ENCODE measurements at regions not wholly inside any gene's neighbourhood (a gene's known extent, or its start where the extent isn't known, plus 50 kb on each side); places are given as distances from the start of the nearest gene placed in this dataset.

DNA sequence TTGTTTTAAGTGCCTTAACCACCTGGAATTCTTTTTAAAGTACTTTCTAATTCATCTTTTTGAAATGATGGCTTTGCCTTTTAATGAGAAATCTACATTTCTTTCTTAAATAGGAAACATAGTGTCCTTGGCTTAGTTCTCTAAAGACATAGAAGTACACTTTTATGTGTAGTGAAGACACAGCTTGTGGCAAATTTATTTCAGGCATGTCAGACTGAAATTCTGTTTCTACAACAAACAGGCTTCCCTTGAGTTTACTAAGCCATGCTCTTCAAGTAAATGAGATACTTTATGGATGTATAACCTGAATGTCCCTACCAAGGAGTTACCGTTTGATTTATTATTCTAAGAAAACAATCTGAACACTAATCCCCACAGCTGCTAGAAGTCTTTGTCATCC is 136.9 kb upstream of the MAGI2 start:
- H3K4me3 ChIP-seq (ENCODE audit: low read length), result no peak overlapping the region
- no peaks in the 10 kb centered on the region for H3K36me3 ChIP-seq (ENCODE audit: control insufficient read depth, insufficient read depth, low read length)
- H3K9ac ChIP-seq (ENCODE audit: low read length), result no peak overlapping the region
- H3K27ac ChIP-seq (ENCODE audit: low read depth, low read length), result no peak overlapping the region
- no peaks in the 10 kb centered on the region for H3K4me1 ChIP-seq (ENCODE audit: control insufficient read depth, insufficient read depth, low read length)
- H3K27me3 ChIP-seq (ENCODE audit: control insufficient read depth, insufficient read depth, low read length), result no peaks in the 10 kb centered on the region

DNA sequence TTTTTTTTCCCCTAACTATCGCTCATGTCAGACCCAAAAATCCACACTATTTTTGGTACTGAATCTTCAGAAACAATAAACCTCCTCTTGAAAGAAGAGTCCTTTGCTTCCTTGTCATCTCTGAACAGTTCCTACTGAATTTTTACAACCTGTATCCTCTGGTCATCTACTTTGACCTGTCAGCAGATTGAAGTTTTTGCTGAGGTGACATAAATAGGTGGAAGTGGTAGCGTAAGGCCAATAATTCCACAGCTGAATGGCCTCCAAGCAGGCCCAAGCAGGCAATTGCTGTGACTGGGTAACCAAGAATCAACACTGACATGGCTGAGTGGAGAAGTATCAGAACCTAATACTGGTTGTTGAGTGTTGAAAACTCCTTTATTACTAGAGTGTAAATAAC is 117.4 kb upstream of the MAGI2 start:
- no peak overlapping the region for H3K9ac ChIP-seq (ENCODE audit: low read length)
- H3K27me3 ChIP-seq (ENCODE audit: control insufficient read depth, insufficient read depth, low read length), result no peaks in the 10 kb centered on the region
- H3K4me3 ChIP-seq (ENCODE audit: low read length), result no peak overlapping the region
- no peak overlapping the region for H3K27ac ChIP-seq (ENCODE audit: low read depth, low read length)
- H3K4me1 ChIP-seq (ENCODE audit: control insufficient read depth, insufficient read depth, low read length), result no peaks in the 10 kb centered on the region
- no peaks in the 10 kb centered on the region for H3K36me3 ChIP-seq (ENCODE audit: control insufficient read depth, insufficient read depth, low read length)

DNA sequence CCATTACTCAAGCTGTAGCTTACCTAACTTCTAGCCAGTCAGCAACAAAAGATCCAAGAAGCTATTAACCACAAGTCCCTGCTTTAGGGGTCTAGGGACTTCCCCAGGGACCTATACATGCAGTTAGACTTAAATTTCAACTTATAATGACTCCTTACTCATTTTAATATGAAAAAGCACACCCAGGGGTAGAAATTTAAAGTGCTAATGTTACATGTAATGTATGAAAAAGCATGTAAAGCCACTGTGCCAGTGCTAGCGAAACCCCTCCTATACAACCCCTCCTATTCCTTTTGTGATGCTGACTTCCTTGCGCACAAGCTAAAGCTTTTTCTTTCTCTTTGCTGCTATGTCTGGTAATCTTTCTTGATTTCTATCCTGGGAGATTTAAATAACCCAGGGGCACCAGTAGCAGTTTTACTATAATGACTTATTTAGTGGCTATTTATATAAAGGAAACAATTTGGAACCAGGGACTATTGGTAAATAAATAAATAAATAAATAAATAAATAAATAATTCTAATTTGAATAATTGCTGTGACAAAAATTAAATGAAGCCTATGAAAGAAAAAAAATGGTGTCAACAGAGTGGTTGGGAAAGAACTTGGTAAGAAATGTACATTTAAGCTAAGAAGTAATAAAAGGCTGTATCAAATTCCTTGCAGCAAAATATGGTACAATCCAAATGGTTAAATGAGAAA is 110.5 kb upstream of the MAGI2 start:
- no peak overlapping the region for H3K27ac ChIP-seq (ENCODE audit: low read depth, low read length)
- no peaks in the 10 kb centered on the region for H3K27me3 ChIP-seq (ENCODE audit: control insufficient read depth, insufficient read depth, low read length)
- H3K9ac ChIP-seq (ENCODE audit: low read length), result no peak overlapping the region
- H3K4me3 ChIP-seq (ENCODE audit: low read length), result no peak overlapping the region
- no peaks in the 10 kb centered on the region for H3K4me1 ChIP-seq (ENCODE audit: control insufficient read depth, insufficient read depth, low read length)
- no peaks in the 10 kb centered on the region for H3K36me3 ChIP-seq (ENCODE audit: control insufficient read depth, insufficient read depth, low read length)

DNA sequence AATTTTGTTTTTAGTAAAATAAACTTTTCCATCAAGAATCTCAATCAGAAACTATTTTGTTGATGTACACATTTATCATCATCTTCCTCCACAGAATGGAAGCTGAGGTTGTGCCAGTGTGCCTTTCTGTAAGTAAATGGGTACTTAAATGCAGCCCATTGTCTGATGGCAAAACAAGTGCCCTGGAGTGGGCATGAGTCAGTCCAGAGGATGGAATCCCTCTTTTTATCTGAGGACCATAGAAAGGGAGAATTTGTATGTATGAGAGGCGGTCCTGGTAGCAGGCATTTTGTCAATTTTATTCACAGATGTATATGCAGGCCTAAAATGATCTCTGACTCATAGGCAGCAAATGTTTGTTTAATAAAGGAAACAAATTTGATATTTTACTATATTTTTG is 102.1 kb upstream of the MAGI2 start:
- Histone ChIP-seq H3K27ac (ENCODE audit: low read depth, low read length) (no peak overlapping the region), H3K4me1 (ENCODE audit: control insufficient read depth, insufficient read depth, low read length) (no peaks in the 10 kb centered on the region), H3K27me3 (ENCODE audit: control insufficient read depth, insufficient read depth, low read length) (no peaks in the 10 kb centered on the region), H3K9ac (ENCODE audit: low read length) (no peak overlapping the region), H3K4me3 (ENCODE audit: low read length) (no peak overlapping the region), H3K36me3 (ENCODE audit: control insufficient read depth, insufficient read depth, low read length) (no peaks in the 10 kb centered on the region)

DNA sequence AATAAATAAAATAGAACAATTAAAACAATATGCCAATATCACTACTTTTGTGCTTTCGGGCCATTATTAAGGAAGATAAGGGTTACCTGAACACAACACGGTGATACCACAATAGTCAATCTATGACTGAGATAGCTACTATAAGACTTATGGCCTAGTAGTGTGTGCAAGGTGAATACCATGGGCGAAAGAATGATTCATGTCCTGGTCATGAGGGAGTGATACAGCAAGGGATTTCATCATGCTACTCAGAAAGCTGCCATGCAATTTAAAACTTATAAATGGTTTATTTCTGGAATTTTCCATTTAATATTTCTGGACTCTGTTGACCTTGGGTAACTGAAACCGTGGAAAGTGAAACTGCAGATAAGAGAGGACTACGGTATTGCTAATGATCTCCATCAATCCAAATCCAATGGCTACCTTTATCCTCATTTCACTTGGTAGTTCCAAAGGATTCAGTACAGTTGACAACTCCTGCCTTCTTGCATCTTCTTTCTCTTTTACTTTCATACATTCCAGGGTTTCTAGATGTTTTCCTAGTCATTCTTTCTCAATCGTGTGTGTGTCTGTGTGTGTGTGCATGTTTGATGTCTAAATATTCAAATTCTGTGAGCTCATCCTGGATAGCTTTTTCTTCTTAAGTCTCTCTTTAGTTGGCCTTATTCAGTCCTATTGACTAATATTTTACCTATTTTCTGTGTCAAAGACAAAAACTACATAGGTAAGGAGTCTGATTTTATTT is 100.5 kb upstream of the MAGI2 start:
- no peaks in the 10 kb centered on the region for H3K36me3 ChIP-seq (ENCODE audit: control insufficient read depth, insufficient read depth, low read length)
- no peak overlapping the region for H3K27ac ChIP-seq (ENCODE audit: low read depth, low read length)
- no peak overlapping the region for H3K4me3 ChIP-seq (ENCODE audit: low read length)
- H3K9ac ChIP-seq (ENCODE audit: low read length), result no peak overlapping the region
- H3K27me3 ChIP-seq (ENCODE audit: control insufficient read depth, insufficient read depth, low read length), result no peaks in the 10 kb centered on the region
- no peaks in the 10 kb centered on the region for H3K4me1 ChIP-seq (ENCODE audit: control insufficient read depth, insufficient read depth, low read length)

DNA sequence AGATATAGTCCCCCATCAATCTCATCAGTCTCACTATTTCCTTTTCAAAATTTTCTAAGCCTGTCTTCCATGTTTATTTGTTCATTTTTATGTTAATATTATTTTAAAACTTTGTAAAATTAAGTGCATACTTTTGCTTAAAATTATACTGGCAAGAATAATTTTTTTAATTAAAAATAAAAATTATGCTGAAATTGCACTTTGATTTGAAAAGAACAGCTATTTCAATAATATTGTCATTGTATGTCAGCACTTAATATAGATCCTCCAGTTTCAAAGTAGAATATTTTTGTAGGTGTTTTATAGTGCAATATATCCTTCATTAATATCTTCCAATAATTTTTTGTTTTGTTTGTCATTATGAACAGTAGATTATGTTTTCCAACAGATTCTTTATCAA is 99.0 kb upstream of the MAGI2 start:
- no peaks in the 10 kb centered on the region for H3K27me3 ChIP-seq (ENCODE audit: control insufficient read depth, insufficient read depth, low read length)
- H3K4me3 ChIP-seq (ENCODE audit: low read length), result no peak overlapping the region
- no peak overlapping the region for H3K9ac ChIP-seq (ENCODE audit: low read length)
- no peak overlapping the region for H3K27ac ChIP-seq (ENCODE audit: low read depth, low read length)
- H3K36me3 ChIP-seq (ENCODE audit: control insufficient read depth, insufficient read depth, low read length), result no peaks in the 10 kb centered on the region
- H3K4me1 ChIP-seq (ENCODE audit: control insufficient read depth, insufficient read depth, low read length), result no peaks in the 10 kb centered on the region

DNA sequence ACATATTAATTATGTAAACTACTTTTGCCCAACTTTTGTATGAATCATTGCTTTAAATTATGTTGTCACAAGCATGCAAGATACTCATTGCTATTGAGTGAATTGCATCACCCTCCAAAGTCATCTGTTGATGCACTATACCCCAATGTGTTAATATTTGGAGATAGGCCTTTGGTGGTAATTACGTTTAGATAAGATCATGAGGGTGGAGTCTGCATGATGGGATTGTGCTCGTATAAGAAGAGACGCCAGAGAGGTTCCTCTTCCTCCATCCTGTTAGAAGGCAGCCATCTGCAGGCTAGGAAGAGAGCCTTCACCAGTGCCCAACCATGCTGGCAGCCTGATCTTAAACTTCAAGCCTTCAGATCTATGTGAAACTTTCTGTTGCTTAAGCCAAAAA is 95.3 kb upstream of the MAGI2 start:
- Histone ChIP-seq H3K9ac (ENCODE audit: low read length) (no peak overlapping the region), H3K4me3 (ENCODE audit: low read length) (no peak overlapping the region), H3K27ac (ENCODE audit: low read depth, low read length) (no peak overlapping the region), H3K36me3 (ENCODE audit: control insufficient read depth, insufficient read depth, low read length) (no peaks in the 10 kb centered on the region), H3K27me3 (ENCODE audit: control insufficient read depth, insufficient read depth, low read length) (no peaks in the 10 kb centered on the region), H3K4me1 (ENCODE audit: control insufficient read depth, insufficient read depth, low read length) (no peaks in the 10 kb centered on the region)

DNA sequence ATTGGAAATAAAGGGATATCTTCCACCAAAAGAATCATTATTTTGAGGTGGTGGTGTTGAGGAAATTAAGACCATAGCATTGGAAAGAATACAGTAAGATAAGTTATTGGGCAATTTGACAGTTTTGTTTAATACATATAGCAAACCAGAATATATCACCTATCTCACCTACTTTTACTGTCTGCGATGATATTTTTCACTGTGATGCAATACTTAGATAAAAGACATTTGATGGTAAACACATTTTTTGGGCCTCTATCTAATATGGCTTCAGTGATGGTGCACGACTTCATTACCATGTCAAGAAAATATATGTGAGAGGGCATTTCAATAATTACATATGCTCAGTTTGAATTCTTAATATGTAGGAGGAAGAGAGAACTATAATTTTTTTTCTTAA is 93.7 kb upstream of the MAGI2 start:
- H3K27ac ChIP-seq (ENCODE audit: low read depth, low read length), result no peak overlapping the region
- no peaks in the 10 kb centered on the region for H3K4me1 ChIP-seq (ENCODE audit: control insufficient read depth, insufficient read depth, low read length)
- no peak overlapping the region for H3K4me3 ChIP-seq (ENCODE audit: low read length)
- no peaks in the 10 kb centered on the region for H3K36me3 ChIP-seq (ENCODE audit: control insufficient read depth, insufficient read depth, low read length)
- no peak overlapping the region for H3K9ac ChIP-seq (ENCODE audit: low read length)
- no peaks in the 10 kb centered on the region for H3K27me3 ChIP-seq (ENCODE audit: control insufficient read depth, insufficient read depth, low read length)

DNA sequence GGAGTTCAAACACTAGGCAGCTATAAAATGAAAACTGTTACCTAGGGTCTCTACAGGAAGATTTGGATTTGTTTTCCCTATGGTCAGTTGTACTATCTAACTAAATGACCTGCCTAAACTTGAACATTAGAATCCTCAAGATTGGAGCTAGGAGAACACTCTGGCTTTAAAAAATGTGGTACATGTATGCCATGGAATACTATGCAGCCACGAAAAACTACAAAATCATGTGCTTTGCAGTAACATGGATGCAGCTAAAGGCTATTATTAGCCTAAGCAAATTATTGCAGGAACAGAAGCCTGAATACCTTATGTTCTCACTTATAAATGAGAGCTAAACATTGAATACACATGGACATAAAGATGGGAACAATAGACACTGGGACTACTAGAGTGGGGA is 87.1 kb upstream of the MAGI2 start:
- Histone ChIP-seq H3K27ac (ENCODE audit: low read depth, low read length) (no peak overlapping the region), H3K36me3 (ENCODE audit: control insufficient read depth, insufficient read depth, low read length) (no peaks in the 10 kb centered on the region), H3K4me3 (ENCODE audit: low read length) (no peak overlapping the region), H3K27me3 (ENCODE audit: control insufficient read depth, insufficient read depth, low read length) (no peaks in the 10 kb centered on the region), H3K4me1 (ENCODE audit: control insufficient read depth, insufficient read depth, low read length) (no peaks in the 10 kb centered on the region), H3K9ac (ENCODE audit: low read length) (no peak overlapping the region)

DNA sequence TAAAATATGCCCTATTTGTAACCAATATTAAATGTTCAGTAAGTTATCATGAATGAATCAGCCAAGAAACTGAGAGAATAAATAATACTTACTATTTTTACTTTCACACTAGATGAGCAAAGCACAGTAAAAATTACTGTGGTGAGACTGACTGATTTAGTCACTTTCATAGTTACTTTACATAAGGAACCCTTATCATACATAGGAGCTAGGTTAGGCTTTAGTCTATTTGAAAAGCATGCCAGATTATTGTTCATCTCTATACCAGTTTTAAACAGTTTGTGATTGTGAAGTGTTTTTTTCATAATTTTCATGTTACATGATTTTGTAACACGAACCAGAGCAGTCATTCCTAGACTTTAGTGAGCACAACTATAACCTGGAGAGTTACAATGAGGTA is 80.7 kb upstream of the MAGI2 start:
- Histone ChIP-seq H3K9ac (ENCODE audit: low read length) (no peak overlapping the region), H3K4me1 (ENCODE audit: control insufficient read depth, insufficient read depth, low read length) (no peaks in the 10 kb centered on the region), H3K27ac (ENCODE audit: low read depth, low read length) (no peak overlapping the region), H3K36me3 (ENCODE audit: control insufficient read depth, insufficient read depth, low read length) (no peaks in the 10 kb centered on the region), H3K4me3 (ENCODE audit: low read length) (no peak overlapping the region), H3K27me3 (ENCODE audit: control insufficient read depth, insufficient read depth, low read length) (no peaks in the 10 kb centered on the region)

DNA sequence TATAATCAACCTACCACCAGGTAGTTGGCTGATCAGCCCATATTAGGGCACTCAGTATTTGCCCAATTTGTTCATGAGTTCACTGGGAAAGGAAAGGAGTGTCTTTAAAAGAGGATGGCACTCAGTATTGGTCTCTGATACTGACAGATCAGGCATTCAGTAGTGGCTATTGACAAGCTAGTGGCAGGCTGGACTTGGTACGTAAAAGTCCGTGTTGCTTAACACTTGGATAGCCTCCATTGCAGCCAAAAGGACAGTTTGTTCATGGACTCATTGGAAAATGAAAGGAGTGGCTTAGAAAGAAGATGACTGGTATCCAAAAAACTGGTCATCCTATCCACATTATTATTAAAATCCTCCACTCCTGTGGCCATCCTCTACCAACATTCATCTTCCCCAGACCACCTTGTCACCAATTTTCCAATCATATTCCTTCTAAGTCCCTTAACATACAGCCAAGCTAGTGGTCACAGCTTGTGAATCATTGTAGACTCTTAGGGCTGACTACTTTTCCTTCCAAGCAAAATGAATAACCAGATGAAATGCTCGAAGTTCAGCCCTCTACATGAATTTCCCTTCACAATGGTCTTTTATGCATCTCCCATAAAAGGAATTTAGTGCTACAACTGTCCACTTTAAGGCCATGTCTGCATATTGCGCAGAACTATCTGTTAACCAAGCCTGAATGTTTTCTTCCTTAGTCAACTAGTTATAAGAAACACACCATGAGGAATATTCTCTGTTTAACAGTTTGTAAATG is 78.6 kb upstream of the MAGI2 start:
- no peaks in the 10 kb centered on the region for H3K36me3 ChIP-seq (ENCODE audit: control insufficient read depth, insufficient read depth, low read length)
- H3K9ac ChIP-seq (ENCODE audit: low read length), result no peak overlapping the region
- H3K4me1 ChIP-seq (ENCODE audit: control insufficient read depth, insufficient read depth, low read length), result no peaks in the 10 kb centered on the region
- no peak overlapping the region for H3K27ac ChIP-seq (ENCODE audit: low read depth, low read length)
- H3K27me3 ChIP-seq (ENCODE audit: control insufficient read depth, insufficient read depth, low read length), result no peaks in the 10 kb centered on the region
- H3K4me3 ChIP-seq (ENCODE audit: low read length), result no peak overlapping the region

DNA sequence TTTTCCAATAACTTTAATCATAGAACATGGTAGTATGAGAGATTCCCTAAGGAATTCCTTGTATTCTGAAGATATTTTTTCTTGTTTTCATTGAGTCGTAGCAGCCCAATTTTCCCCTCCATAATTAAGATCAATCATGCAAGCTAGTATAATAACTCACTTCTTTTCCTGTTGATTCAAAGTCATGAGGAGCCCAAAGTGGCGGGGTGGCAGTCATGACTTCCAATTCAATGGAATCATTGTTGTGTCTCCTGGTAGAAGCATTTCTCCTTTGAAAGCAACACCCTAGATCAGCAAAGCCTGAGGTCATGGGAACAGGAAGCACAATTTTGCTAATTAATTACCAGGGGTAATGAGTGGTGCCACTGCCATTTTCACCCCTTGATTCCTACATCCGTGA is 77.6 kb upstream of the MAGI2 start:
- H3K9ac ChIP-seq (ENCODE audit: low read length), result no peak overlapping the region
- no peak overlapping the region for H3K27ac ChIP-seq (ENCODE audit: low read depth, low read length)
- no peaks in the 10 kb centered on the region for H3K27me3 ChIP-seq (ENCODE audit: control insufficient read depth, insufficient read depth, low read length)
- H3K36me3 ChIP-seq (ENCODE audit: control insufficient read depth, insufficient read depth, low read length), result no peaks in the 10 kb centered on the region
- H3K4me3 ChIP-seq (ENCODE audit: low read length), result no peak overlapping the region
- no peaks in the 10 kb centered on the region for H3K4me1 ChIP-seq (ENCODE audit: control insufficient read depth, insufficient read depth, low read length)

Measured in rectal smooth muscle tissue (tissue), 1 donor.